HG03442 (cell line): ENCODE measurements at regions not wholly inside any gene's neighbourhood (a gene's known extent, or its start where the extent isn't known, plus 50 kb on each side); places are given as distances from the start of the nearest gene placed in this dataset.
"Not testable (repeated sequence)": the region's sequence is repeated elsewhere in the genome, so short reads cannot be mapped to it uniquely, and the experiment has no call there.

Source experiments
- ATAC-seq: cut with Tn5 transposase; IDR thresholded peaks from one replicate; pipeline ENCODE4 v1.9.1; 2021; ENCODE audit warnings: mild to moderate bottlenecking, moderate library complexity; ENCODE audit not compliant: unreplicated experiment

DNA sequence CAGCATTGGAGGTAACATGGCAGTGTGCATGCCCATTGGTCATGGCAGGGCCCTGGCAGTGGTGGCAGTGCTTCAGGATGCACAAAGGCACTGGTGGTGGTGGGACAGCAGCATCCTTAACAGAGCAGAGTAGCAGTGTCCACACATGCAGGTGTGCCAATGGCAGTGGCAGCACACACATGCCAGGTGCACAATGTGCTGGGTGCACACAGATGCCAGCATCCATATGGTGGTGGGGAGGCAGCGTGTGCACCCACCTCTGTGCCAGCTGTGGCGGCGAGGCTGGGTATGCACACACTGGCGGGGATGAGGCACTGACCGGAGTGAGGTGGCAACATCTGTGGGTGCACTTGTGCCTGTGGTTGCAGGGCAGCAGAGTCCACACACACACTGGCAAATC lies 150.6 kb downstream of the SI start:
- no peak for ATAC-seq

DNA sequence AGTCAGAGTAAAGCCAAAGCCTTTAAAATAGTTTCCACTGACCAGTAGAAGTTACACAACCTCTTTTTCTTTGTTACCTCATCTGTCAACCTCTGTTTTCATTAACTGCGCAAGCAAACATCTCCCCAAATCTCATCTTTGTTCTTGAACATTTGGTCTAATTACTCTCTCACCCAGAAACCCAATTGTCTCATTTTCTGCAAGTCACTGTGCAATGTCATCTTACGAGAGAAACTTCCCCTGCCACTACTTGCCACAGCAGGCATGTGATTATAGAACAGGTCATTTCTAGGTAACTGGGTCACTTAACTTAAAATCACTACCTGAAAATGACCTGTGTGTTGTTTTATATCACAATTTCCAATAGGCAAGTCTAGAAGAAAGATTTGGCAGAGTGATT lies 159.4 kb downstream of the SI start:
- no peak for ATAC-seq

DNA sequence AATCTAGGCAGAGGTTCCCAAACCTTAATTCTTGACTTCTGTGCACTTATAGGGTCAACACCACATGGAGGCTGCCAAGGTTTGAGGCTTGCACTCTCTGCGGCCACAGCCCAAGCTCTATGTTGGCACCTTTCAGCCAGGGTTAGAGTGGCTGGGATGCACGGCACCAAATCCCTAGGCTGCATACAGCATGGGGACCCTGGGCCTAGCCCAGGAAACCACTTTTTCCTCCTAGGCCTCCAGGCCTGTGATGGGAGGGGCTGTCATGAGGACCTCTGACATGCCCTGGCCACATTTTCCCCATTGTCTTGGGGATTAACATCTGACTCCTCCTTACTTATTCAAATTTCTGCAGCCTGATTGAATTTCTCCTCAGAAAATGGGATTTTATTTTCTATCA lies 165.4 kb downstream of the SI start:
- no peak for ATAC-seq

DNA sequence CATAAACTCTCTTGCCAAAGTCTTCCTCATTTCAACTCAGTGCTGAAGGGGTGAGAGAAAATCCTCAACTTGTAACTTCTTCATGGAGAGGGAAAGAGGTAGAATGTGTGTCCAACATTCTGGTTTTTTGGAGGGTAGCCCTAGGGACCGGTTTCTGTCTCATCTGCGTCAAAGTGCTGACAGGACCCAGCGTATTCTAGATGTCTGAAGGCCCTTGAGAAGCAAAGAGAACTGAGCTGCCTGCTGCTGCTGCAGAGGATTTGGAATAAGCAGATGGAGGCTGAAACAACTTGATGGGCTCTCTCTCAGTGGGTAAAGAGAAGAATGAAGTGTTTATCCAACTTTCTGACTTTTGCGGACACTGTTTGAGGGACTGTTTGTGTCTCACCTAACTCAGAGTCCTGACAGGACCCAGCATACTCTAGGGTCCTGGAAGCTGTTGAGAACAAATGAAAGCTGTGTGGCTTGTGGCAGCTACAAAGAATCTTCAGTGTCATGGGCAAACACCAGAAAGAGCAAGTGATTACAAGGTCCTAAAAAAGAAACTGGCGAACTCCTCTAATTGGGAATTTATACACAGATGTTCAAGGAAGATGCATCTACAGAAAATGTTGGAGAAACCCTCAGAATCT lies 174.4 kb downstream of the SI start:
- ATAC-seq: no peak

DNA sequence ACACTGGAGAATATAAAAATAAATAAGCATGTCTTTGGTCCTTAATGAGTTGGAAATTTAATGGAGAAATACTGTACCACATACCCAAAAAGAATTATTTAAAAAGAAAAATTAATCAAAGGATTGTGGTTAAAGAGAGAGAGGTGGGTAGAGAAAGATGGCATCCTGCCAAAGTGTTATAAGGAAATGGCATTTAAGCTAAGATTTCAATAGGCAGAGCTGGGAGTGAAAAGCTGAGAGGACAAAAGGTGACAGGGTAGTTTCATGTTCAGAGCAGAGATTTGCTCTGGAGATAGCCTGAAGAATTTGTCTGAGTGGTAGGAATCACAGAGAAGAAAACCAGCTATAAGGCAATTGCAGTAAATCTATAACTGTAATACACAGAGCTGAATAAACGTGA lies 181.0 kb downstream of the SI start:
- ATAC-seq: no peak

DNA sequence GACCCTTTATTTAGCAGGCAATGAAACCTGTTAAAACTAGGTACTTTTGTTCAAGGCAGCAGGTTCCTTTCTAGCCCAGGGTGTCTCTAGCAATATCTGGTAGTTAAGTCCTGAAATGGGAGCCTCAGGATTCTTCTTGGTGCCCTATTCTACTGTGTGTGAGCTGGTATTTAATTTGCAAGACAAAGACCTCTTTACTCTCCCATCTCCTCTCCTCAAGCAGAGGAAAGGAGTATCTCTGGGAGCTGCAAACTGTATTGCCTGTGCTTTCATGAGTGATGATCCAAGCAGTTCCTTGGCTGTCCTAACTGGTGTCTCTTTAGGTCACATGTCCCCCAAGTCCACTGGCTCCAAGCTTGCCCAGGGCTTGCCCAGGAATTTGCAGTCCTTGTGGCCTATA lies 188.2 kb downstream of the SI start:
- no peak for ATAC-seq

DNA sequence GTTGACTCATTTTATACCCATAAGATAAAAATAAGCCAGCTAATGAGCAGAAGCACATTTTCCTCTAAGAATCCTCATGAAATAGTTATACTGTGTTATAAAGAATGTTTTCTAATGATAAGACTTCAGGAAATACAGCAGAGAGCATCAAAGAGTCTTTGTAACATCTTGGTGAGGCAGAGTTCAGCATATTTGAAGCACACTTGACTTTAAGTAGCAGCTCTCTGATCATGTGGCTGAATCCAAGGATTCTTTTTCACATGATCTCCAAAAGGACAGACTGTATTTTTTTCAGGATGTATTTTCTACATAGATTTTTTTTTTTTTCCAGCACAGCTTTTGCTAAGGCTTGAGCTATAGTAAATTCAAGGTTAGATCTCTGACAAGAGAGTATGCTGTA lies 195.1 kb downstream of the SI start:
- ATAC-seq: no peak

DNA sequence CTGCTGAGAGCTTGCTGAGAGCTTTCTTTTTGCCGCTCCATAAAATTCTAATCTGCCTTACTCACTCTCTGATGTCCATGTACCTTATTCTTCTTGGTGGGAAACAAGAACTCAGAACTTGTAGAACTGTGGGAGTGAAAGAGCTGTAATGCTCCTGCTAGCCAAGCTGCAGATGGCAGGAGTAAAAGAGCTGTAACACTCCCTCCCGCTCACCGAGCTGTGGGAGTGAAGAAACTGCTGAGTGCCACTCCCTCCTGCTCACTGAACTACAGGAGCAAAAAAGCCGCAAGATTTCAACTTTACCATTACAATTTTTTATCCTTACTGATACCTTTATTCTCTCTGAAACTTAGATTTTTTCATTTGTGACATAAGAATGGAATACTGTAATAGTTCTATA lies 199.1 kb downstream of the SI start:
- no peak for ATAC-seq

DNA sequence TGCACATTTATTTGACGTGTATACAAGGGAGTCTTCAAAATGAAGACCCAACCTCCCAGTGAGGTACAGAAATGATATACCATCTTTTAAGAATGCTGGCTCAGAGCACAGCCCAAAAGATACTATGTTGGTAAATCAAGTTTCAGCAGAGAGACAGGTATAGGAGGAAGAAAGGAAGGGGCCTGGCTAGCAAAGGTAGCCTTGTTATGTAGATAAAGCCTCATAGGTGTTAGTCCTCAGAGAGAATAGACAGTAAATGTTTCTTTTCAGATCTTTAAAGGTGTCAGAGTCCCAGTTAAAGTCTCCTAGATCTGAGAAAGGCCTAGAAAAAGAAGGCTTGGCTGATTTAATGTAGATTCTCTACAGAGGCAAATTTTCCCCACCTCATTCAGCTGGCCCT lies 213.8 kb downstream of the SI start:
- no peak for ATAC-seq

DNA sequence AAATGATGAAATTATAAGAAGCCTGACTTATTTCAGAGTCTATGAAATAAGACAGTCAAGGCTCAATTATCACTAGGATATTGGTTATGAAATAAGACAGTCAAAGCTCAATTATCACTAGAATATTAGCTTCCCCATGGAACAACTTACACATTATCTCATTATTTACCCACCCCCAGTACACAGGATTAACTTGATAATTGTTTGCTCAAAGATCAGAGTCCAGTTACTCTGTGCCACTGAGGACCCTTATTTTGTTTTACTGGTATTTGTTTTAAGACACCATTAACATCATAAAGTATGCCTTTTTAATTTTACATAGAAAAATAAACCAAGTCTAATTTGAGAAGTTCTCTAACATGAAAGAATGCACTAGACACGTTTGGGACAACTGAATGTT lies 225.4 kb downstream of the SI start:
- ATAC-seq: no peak

DNA sequence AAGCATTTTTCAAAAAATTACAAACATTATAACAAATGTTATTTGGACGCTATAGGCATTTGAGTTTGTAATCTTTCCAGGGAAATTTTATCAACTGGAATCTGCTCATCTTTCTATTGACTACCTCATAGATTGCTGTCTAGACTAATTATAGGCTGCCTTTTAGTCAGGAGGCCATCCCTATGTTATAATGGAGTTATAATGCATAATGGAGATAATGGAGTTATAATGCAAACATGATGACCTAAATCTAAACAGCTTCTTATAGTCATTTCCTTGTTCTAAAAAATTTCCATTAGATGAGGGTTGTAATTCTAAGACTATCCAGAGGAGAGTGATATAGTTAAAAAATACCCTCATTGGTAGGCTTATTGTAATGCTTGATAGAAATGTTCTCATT lies 226.4 kb downstream of the SI start:
- ATAC-seq: no peak

DNA sequence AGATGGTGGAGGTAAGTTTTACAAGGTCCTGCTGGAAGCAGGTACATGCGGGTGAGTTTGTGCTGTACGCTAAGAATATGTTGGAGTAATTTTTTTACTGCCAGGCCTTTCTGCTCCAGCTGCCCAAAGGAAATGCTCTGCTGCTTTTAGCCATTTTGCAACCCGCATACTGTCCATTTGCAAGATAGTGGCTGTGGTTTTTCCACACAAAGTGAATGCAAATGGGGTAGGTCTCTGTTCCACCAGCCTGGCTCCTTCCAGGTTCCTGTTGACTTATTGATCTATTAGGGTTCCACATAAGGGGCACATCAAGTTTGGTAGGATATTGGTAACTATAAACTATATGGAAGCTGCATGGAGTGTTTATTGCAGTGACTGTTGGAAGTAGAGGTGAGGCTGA lies 227.1 kb downstream of the SI start:
- no peak for ATAC-seq

DNA sequence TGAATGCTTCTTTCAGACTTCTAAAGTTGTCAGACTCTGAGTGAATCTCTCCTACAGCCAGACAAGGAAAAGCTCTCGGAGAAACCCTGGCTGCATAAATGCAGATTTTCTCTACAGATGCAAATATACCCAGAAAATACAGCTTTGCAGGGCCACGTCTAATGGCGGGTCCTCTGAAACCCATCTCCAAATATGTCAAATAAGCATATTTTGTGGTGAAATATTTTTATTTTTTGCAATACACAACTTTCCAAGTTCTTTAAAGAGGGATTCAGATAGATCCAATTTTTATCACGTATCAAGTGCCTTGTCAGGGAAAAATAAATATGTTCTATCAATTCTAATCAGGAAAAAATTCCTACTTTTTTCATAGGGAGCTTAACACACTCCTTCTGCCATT lies 229.4 kb downstream of the SI start:
- ATAC-seq: no peak

DNA sequence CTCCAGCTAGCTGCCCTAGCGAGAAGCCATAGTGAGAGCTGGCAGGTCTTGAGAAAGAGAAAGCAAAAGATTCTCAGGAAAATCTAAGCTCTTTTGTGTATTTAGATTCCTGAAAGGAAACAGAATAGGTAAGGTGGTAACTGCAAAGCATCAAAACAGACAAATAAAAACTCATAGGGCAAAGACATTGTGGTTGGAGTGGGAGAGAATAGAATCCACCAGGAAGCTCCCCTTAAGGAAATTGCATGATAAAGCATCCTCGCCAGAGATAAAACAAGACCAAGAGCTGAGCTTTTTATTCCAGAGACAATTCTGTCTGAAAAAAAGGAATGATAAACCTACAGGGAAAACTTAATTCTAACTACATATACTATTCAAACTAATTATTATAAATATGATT lies 232.6 kb downstream of the SI start:
- ATAC-seq: no peak

DNA sequence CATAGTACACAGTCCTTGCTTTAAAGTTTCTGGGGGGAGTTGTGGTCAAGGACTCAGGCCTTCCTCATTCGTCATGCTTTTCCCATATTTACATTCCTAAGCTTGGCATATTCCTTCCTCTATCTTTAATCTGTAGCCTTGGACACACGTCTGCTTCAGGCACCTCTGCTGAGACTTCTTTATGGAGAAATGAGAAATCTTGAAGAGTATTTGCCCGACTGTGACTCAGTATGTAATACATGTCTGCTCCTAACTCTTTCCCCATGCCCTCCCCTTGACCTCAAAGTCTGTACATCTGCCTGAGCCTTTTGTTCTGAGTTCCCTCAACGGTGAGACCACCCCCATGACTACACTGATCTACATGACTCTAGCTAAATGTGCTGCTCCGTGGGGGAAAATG lies 246.1 kb downstream of the SI start:
- ATAC-seq: no peak

DNA sequence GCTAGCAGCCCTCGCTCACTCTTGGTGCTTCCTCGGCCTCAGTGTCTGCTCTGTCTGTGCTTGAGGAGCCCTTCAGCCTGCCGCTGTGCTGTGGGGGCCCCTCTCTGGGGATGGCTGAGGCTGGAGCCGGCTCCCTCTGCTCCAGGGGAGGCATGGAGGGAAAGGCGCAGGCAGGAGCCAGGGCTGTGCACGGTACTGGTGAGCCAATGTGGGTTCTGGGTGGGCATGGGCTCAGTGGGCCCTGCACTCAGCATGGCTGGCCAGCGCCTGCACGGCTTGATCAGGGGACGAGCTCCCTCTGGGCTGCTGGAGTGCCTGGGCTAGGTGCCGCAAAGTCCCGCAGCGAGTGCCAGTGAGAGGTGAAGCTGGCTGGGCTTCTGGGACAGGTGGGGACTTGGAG lies 260.0 kb downstream of the SI start:
- ATAC-seq: no peak

DNA sequence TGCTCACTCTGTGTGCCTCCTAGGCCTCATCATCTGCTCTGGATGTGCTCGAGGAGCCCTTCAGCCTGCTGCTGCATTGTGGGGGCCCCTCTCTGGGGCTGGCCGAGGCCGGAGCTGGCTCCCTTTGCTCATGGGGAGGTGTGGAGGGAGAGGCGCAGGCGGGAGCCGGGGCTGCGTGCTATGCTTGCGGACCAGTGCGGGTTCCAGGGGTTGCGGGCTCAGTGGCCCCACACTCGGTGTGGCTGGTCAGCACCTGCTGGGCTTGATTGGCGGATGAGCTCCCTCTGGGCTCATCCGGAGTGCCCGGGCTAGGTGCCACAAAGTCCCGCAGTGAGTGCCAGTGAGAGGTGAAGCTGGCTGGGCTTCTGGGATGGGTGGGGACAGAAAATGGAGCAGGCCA lies 264.2 kb downstream of the SI start:
- no peak for ATAC-seq

DNA sequence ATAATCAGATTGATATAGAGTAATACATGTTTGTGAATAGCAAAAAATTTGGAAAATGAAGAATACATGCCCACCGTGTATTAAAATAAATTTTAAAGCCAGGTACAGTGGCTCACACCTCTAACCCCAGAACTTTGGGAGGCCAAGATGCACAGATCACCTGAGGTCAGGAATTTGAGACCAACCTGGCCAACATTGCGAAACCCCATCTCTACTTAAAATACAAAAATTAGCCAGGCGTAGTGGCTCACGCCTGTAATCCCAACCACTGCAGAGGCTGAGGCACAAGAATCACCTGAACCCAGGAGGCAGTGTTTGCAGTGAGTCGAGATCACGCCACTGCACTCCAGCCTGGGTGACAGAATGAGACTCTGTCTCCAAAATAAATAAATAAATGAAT lies 266.3 kb downstream of the SI start:
- ATAC-seq: no peak

DNA sequence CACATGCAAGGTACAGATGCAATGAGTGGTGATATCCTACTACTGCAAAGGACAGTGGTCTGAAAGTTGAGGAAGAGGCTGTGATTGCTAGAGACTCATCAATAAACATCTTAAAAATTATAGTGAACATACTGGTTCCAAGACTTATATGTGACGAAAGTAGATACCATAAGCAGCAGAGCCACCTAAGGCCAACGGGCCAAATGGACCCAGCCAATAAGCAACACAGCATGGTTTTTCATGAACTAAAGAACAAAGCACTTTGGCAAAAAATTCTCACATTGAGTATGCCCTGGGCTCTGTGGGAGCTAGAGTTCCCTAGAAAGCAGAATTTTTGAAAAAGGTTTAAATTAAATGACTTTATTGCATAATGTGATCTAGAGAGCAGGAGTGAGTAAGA lies 272.1 kb downstream of the SI start:
- ATAC-seq: no peak

DNA sequence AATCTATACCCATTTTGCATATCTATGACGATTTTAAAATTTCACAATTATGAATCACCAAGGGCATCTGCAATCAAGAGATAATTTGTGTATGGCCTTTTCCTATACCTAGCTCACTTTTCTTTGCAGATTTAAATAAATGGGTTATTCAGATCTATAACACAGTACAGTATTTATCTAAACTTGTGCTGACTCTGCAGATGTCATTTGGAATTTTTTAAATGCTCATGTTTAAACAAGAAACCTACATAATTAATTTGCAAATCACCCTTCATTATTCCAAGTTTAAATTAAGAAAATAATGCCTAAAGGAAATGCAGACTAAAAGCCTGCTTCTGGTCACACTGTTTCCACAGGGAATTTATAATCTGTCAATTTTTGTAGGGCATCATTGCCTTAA lies 284.2 kb downstream of the SI start:
- ATAC-seq: no peak

DNA sequence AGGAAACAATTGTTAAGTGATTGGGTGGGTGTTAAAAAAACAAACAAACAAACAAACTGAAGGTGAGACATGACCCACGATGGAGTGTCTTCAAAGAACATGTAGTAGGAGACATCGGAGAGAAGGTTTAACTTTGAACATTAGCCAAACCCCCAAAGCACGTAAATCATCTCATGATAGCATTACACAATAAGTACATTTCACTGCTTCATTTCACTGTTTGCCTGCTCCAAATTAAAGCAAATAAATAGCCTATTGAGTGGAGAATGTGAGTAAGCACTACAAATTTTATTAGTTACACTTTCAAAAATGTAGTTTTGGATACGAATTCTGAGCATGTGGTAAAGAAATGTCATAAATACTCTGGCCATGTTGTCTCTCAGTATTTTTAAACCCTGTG lies 287.0 kb downstream of the SI start:
- ATAC-seq: no peak

DNA sequence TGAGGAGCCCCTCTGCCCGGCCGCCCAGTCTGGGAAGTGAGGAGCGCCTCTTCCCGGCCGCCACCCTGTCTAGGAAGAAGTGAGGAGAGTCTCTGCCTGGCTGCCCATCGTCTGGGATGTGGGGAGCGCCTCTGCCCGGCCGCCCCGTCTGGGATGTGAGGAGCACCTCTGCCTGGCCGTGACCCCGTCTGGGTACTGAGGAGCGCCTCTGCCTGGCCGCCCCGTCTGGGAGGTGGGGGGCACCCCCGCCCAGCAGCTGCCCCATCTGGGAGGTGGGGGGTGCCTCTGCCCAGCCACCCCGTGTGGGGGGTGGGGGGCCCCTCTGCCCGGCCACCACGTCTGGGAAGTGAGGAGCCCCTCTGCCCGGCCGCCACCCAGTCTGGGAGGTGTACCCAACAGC lies 293.9 kb downstream of the SI start:
- ATAC-seq: not testable (repeated sequence)

DNA sequence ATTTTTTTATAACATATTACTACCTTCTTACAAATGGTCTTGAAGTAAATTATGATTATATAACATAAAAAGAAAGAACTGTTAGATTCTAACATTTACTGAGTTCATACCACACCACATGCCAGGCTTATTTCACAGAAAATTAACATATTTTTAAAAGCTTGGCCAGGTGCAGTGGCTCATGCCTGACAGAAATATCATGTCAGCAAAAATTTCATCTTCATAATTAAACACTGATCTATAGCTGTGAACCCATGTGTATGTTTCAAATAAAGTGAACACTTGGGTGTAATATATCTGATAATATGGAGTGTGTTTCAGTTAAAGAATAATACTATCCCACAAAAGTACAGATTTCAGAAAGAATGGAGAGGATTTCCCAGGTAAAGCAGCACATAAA lies 296.5 kb downstream of the SI start:
- no peak for ATAC-seq

DNA sequence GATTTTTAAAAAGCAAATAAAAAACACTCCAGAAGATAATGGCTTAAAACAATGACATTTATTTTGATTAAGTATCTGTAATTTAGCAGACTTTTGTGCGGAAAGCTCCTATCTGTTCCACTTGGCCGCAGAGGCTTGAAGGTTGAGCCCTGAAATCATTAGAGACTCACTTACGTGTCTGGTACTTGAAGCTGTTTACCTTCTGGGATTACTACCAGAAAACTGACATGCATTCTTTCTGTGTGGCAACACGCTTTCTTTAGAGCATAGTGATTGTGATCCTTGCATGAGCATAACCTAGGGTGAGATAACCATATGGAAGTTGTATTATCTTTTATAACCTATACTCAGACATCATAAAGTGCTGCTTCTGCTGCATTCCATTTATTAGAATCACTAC lies 298.5 kb downstream of the SI start:
- no peak for ATAC-seq
